SK-N-SH treated with all-trans-retinoic acid at 6 μM for 48 hours (cell line): ENCODE measurements at regions not wholly inside any gene's neighbourhood (a gene's known extent, or its start where the extent isn't known, plus 50 kb on each side); places are given as distances from the start of the nearest gene placed in this dataset.

Experiments used
- ATAC-seq: fragments of 200-7000 bp; cut with Tn5 transposase; 3 replicates; pipeline ENCODE4 v1.9.1; 2020; ENCODE audit warnings: mild to moderate bottlenecking, moderate library complexity
- ARNTL ChIP-seq: fragments of 450-650 bp; formaldehyde crosslinking; IDR thresholded peaks from 2 replicates; pipeline ENCODE4 v1.5.0; 2020; ENCODE audit warnings: low read depth, mild to moderate bottlenecking, moderate library complexity, borderline replicate concordance
- BACH2 ChIP-seq: fragments of 250-450 bp; sonication (Bioruptor Pico); IDR thresholded peaks from 2 replicates; pipeline ENCODE4 v1.9.0; 2021; ENCODE audit warnings: mild to moderate bottlenecking, borderline replicate concordance
- CSDC2 ChIP-seq: fragments of 250-450 bp; sonication (Bioruptor Pico); IDR thresholded peaks from 2 replicates; pipeline ENCODE4 v1.5.0; 2020; ENCODE audit warnings: mild to moderate bottlenecking, moderate library complexity
- GLIS3 ChIP-seq: fragments of 250-450 bp; sonication (Bioruptor Pico); IDR thresholded peaks from 2 replicates; pipeline ENCODE4 v1.5.0; 2020; ENCODE audit warnings: mild to moderate bottlenecking, moderate library complexity
- ISL1 ChIP-seq: fragments of 250-450 bp; sonication (Bioruptor Pico); IDR thresholded peaks from 2 replicates; pipeline ENCODE4 v2.1.2; 2022; ENCODE audit warnings: mild to moderate bottlenecking, moderate library complexity
- OSR1 ChIP-seq: fragments of 250-450 bp; sonication (Bioruptor Pico); IDR thresholded peaks from 2 replicates; pipeline ENCODE4 v1.8.0; 2022; ENCODE audit warnings: moderate library complexity, mild to moderate bottlenecking, inconsistent platforms
- PPARA ChIP-seq: fragments of 250-450 bp; sonication (Bioruptor Pico); IDR thresholded peaks from 2 replicates; pipeline ENCODE4 v1.5.0; 2020; ENCODE audit warnings: mild to moderate bottlenecking, borderline replicate concordance
- RARB ChIP-seq: fragments of 250-450 bp; sonication (Bioruptor Pico); IDR thresholded peaks from 2 replicates; pipeline ENCODE4 v1.8.0; 2021; ENCODE audit warnings: mild to moderate bottlenecking, moderate library complexity
- SNAI2 ChIP-seq: fragments of 250-450 bp; sonication (Bioruptor Pico); IDR thresholded peaks from 2 replicates; pipeline ENCODE4 v1.5.0; 2020; ENCODE audit warnings: mild to moderate bottlenecking, moderate library complexity
- TCF4 ChIP-seq: fragments of 250-450 bp; sonication (Bioruptor Pico); IDR thresholded peaks from 2 replicates; pipeline ENCODE4 v1.8.0; 2021; ENCODE audit warnings: mild to moderate bottlenecking, moderate library complexity, borderline replicate concordance
- TOX ChIP-seq: fragments of 250-450 bp; sonication (Bioruptor Pico); IDR thresholded peaks from 2 replicates; pipeline ENCODE4 v1.8.0; 2021; ENCODE audit warnings: mild to moderate bottlenecking, moderate library complexity, borderline replicate concordance
- ZC3H10 ChIP-seq: fragments of 250-450 bp; sonication (Bioruptor Pico); IDR thresholded peaks from 2 replicates; pipeline ENCODE4 v1.5.1; 2021; ENCODE audit warnings: mild to moderate bottlenecking, moderate library complexity
- ZFP3 ChIP-seq: fragments of 250-450 bp; sonication (Bioruptor Pico); IDR thresholded peaks from 2 replicates; pipeline ENCODE4 v1.5.0; 2020; ENCODE audit warnings: mild to moderate bottlenecking, moderate library complexity
- ZFP30 ChIP-seq: fragments of 450-650 bp; formaldehyde crosslinking; IDR thresholded peaks from 2 replicates; pipeline ENCODE4 v1.5.0; 2022; ENCODE audit warnings: mild to moderate bottlenecking, moderate library complexity
- ZNF565 ChIP-seq: fragments of 450-650 bp; formaldehyde crosslinking; conservative IDR thresholded peaks from 2 replicates; pipeline ENCODE4 v1.5.0; 2020; ENCODE audit warnings: low read depth, mild to moderate bottlenecking, moderate library complexity
- ZNF70 ChIP-seq: fragments of 450-650 bp; formaldehyde crosslinking; IDR thresholded peaks from 2 replicates; pipeline ENCODE4 v1.5.0; 2020; ENCODE audit warnings: mild to moderate bottlenecking, moderate library complexity
- ZNF8 ChIP-seq: fragments of 450-650 bp; formaldehyde crosslinking; IDR thresholded peaks from 2 replicates; pipeline ENCODE4 v1.5.0; 2020; ENCODE audit warnings: mild to moderate bottlenecking, moderate library complexity
- TF ChIP-seq, protein P1 (sequence below): fragments of 250-450 bp; sonication (Bioruptor Pico); IDR thresholded peaks from 2 replicates; pipeline ENCODE4 v1.8.0; 2021; ENCODE audit warnings: low read depth, mild to moderate bottlenecking, moderate library complexity, borderline replicate concordance
- TF ChIP-seq, protein P2 (sequence below): fragments of 250-450 bp; sonication (Bioruptor Pico); IDR thresholded peaks from 2 replicates; pipeline ENCODE4 v1.5.0; 2020; ENCODE audit warnings: mild to moderate bottlenecking, moderate library complexity
- TF ChIP-seq, protein P3 (sequence below): fragments of 250-450 bp; sonication (Bioruptor Pico); IDR thresholded peaks from 2 replicates; pipeline ENCODE4 v1.8.0; 2020; ENCODE audit warnings: mild to moderate bottlenecking, moderate library complexity, borderline replicate concordance
- TF ChIP-seq, protein P4 (sequence below): fragments of 250-450 bp; sonication (Bioruptor Pico); IDR thresholded peaks from 2 replicates; pipeline ENCODE4 v1.5.1; 2020; ENCODE audit warnings: low read depth, mild to moderate bottlenecking, moderate library complexity

DNA sequence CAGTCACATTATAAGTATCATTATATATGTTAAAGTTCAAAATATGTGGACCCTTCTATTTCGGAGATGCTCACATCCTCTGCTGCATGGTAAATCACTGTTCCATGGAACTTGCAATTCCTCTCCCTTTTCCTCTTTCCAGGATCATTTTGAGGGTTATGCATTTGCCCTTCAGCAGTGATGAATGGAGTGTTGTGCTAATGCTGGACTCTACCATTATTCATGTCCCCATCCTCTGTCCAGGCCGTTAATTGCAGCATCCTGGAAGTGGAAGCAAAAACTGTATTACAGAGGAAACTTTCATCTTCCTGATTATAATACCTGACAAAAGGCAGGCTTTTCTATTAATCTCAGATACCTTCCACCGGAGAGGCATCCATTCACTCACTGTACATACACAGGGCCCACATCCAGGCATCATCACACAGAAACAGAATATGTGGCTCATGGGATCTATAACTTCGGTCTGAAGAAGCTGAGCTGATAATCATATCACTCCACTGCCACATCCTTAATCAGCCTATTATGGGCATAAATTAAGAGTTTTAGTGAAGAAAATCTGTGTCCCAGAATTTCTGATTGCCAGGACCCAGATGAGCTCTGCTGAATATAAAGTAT lies 65.0 kb upstream of the ACO1 start:
- ATAC-seq = no peak

DNA sequence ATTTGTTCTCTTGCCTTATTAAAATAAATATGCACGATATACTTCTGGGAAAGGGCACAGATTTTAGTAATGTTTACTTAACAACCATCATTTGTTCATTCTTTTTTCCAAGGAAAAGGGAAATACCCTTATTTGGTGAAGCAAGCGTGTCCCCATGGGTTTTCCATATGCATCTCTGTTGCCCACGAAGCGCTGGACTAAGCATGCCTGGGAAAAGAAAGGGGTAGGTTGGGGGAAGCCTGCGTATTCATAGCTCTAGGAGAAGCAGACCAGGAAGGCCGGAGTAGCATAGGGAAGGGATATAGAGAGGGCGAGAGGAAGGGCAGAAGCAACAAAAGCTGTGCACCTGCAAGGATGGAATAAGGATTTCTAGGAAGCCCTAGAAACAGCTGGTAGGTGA lies 61.8 kb upstream of the ACO1 start:
- no peak for TF ChIP-seq GLIS3 (CRISPR knock-in tag)
- no peak for TF ChIP-seq ISL1 (CRISPR knock-in tag)
- TF ChIP-seq ZC3H10 (CRISPR knock-in tag) = no peak
- no peak for TF ChIP-seq ZNF565
- TF ChIP-seq TOX = no peak
- TF ChIP-seq ZNF8 (CRISPR knock-in tag) = no peak
- TF ChIP-seq TCF4 (CRISPR knock-in tag) = no peak
- TF ChIP-seq PPARA = no peak
- no peak for TF ChIP-seq OSR1 (CRISPR knock-in tag)
- TF ChIP-seq, protein P1, sequence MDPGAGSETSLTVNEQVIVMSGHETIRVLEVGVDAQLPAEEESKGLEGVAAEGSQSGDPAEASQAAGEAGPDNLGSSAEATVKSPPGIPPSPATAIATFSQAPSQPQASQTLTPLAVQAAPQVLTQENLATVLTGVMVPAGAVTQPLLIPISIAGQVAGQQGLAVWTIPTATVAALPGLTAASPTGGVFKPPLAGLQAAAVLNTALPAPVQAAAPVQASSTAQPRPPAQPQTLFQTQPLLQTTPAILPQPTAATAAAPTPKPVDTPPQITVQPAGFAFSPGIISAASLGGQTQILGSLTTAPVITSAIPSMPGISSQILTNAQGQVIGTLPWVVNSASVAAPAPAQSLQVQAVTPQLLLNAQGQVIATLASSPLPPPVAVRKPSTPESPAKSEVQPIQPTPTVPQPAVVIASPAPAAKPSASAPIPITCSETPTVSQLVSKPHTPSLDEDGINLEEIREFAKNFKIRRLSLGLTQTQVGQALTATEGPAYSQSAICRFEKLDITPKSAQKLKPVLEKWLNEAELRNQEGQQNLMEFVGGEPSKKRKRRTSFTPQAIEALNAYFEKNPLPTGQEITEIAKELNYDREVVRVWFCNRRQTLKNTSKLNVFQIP = no peak
- TF ChIP-seq SNAI2 (CRISPR knock-in tag) = no peak
- no peak for ATAC-seq

More for the DNA sequence above, 65.0 kb upstream of the ACO1 start:
- TF ChIP-seq ZC3H10 (CRISPR knock-in tag) (no peak), ZFP3 (CRISPR knock-in tag) (no peak), RARB (CRISPR knock-in tag) (no peak), ARNTL (no peak), ZNF70 (CRISPR knock-in tag) (no peak), ZNF565 (no peak), CSDC2 (CRISPR knock-in tag) (no peak), ZFP30 (CRISPR knock-in tag) (no peak), TCF4 (CRISPR knock-in tag) (no peak), BACH2 (no peak), ZNF8 (CRISPR knock-in tag) (no peak), ISL1 (CRISPR knock-in tag) (no peak)
- TF ChIP-seq, protein P2, sequence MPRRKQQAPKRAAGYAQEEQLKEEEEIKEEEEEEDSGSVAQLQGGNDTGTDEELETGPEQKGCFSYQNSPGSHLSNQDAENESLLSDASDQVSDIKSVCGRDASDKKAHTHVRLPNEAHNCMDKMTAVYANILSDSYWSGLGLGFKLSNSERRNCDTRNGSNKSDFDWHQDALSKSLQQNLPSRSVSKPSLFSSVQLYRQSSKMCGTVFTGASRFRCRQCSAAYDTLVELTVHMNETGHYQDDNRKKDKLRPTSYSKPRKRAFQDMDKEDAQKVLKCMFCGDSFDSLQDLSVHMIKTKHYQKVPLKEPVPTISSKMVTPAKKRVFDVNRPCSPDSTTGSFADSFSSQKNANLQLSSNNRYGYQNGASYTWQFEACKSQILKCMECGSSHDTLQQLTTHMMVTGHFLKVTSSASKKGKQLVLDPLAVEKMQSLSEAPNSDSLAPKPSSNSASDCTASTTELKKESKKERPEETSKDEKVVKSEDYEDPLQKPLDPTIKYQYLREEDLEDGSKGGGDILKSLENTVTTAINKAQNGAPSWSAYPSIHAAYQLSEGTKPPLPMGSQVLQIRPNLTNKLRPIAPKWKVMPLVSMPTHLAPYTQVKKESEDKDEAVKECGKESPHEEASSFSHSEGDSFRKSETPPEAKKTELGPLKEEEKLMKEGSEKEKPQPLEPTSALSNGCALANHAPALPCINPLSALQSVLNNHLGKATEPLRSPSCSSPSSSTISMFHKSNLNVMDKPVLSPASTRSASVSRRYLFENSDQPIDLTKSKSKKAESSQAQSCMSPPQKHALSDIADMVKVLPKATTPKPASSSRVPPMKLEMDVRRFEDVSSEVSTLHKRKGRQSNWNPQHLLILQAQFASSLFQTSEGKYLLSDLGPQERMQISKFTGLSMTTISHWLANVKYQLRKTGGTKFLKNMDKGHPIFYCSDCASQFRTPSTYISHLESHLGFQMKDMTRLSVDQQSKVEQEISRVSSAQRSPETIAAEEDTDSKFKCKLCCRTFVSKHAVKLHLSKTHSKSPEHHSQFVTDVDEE (CRISPR knock-in tag) = no peak
- TF ChIP-seq, protein P1 = no peak
- TF ChIP-seq, protein P3, sequence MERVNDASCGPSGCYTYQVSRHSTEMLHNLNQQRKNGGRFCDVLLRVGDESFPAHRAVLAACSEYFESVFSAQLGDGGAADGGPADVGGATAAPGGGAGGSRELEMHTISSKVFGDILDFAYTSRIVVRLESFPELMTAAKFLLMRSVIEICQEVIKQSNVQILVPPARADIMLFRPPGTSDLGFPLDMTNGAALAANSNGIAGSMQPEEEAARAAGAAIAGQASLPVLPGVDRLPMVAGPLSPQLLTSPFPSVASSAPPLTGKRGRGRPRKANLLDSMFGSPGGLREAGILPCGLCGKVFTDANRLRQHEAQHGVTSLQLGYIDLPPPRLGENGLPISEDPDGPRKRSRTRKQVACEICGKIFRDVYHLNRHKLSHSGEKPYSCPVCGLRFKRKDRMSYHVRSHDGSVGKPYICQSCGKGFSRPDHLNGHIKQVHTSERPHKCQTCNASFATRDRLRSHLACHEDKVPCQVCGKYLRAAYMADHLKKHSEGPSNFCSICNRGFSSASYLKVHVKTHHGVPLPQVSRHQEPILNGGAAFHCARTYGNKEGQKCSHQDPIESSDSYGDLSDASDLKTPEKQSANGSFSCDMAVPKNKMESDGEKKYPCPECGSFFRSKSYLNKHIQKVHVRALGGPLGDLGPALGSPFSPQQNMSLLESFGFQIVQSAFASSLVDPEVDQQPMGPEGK (CRISPR knock-in tag) = no peak

DNA sequence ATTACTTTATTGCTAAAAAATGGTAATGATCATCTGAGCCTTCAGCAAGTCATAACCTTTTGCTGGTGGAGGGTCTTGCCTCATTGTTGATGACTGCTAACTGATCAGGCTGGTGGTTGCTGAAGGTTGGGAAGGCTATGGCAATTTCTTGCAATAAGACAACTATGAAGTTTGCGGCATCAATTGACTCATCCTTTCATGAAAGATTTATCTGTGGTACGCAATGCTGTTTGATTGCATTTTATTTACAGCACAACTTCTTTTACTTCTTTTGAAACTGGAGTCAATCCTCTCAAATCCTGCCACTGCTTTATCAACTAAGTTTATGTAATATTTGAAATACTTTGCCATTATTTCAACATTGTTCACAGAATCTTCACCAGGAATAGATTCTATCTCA lies 58.3 kb upstream of the ACO1 start:
- TF ChIP-seq RARB (CRISPR knock-in tag) = no peak
- no peak for TF ChIP-seq PPARA
- no peak for TF ChIP-seq SNAI2 (CRISPR knock-in tag)
- TF ChIP-seq, protein P4, sequence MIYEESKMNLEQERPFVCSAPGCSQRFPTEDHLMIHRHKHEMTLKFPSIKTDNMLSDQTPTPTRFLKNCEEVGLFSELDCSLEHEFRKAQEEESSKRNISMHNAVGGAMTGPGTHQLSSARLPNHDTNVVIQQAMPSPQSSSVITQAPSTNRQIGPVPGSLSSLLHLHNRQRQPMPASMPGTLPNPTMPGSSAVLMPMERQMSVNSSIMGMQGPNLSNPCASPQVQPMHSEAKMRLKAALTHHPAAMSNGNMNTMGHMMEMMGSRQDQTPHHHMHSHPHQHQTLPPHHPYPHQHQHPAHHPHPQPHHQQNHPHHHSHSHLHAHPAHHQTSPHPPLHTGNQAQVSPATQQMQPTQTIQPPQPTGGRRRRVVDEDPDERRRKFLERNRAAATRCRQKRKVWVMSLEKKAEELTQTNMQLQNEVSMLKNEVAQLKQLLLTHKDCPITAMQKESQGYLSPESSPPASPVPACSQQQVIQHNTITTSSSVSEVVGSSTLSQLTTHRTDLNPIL (CRISPR knock-in tag) = no peak
- TF ChIP-seq ZFP30 (CRISPR knock-in tag) = no peak
- no peak for TF ChIP-seq ISL1 (CRISPR knock-in tag)
- TF ChIP-seq ARNTL = no peak

More for the DNA sequence above, 58.3 kb upstream of the ACO1 start:
- ATAC-seq = no peak
